ENCODE measurements at regions not wholly inside any gene's neighbourhood (a gene's known extent, or its start where the extent isn't known, plus 50 kb on each side); places are given as distances from the start of the nearest gene placed in this dataset.
"Not testable (repeated sequence)": the region's sequence is repeated elsewhere in the genome, so short reads cannot be mapped to it uniquely, and the experiment has no call there.

DNA sequence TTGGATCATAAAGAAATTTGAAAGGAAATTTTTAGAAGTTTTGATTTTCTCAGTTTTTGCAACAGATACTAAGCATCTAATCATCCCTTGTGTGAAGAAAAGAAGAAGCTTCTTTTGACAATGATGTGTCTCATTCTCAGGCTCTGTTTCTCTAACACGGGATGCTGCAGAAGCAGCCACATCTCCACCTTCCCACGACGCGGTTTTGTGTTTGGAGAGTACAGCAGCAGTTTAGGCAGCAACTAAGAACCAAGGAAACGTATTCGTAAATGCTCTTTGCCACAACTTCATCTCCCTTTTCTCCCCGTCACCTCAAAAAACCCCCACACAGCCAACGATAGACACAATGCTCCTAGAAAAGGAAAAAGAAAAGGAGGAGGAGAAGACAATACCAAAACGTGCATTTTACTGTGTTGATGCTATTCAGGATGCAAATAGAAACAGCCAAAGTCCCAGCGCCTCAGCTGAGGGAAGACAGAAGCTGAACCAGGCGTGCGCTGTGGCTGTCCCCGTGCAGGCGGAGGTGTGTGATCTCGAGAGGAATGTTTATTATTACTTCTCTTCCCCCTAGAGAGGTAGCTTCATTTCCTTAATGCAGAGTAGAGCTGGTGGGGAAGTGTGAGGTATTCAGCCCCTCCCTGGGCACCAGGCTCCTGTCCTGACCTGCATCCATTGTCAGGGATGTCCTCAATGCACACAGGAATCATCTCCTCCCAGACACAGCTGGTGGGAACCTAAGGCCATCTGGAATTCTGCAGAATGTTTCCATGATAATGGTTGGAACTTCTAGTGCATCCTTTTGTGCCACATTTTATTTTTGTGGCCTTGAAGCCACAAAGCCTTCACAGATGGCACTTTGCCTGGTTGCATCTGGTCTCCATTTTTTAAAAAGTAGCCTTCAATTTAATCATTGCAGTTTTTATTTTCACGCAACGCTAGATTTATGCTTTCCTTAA, 174.6 kb upstream of the KLF6 start:
- no peak for DNase-seq (ENCODE audit: low read depth)

DNA sequence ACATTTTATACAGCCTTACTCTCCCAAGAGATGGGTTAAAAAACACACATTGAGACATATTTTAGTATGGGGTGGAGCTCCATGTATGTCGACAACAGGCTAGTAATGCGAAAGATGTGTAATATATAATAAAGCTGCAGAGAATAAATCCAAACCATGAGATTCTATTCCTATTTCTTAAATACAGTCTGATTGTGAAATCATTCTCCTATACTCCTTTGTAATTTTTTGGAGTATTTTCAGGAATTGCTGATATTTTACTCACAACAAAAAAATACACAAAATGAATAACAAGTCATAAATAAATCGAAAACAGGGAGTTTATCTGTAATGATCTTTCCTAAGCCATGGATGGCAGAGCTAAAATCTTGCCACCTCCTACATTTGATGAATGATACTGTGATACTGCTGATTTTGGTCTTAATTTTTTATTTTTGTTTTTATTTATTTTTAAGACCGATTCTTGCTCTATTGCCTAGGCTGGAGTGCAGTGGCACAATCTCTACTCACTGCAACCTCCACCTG, 173.5 kb upstream of the KLF6 start:
- DNase-seq (ENCODE audit: low read depth): no peak

- DNase-seq (ENCODE audit: low read depth): no peak
Measured at GRCh38 chr10:3955955-3956617, 171.1 kb upstream of the KLF6 start.

GRCh38 chr10:3955493-3955892, 170.5 kb upstream of the KLF6 start:
- DNase-seq (ENCODE audit: low read depth): no peak

GRCh38 chr10:3954615-3955014, 169.6 kb upstream of the KLF6 start:
- no peak for DNase-seq (ENCODE audit: low read depth)

- DNase-seq (ENCODE audit: low read depth): not testable (repeated sequence)
Measured at GRCh38 chr10:3954007-3954406, 169.0 kb upstream of the KLF6 start.

- DNase-seq (ENCODE audit: low read depth): no peak
Measured at GRCh38 chr10:3951993-3952392, 167.0 kb upstream of the KLF6 start.

DNA sequence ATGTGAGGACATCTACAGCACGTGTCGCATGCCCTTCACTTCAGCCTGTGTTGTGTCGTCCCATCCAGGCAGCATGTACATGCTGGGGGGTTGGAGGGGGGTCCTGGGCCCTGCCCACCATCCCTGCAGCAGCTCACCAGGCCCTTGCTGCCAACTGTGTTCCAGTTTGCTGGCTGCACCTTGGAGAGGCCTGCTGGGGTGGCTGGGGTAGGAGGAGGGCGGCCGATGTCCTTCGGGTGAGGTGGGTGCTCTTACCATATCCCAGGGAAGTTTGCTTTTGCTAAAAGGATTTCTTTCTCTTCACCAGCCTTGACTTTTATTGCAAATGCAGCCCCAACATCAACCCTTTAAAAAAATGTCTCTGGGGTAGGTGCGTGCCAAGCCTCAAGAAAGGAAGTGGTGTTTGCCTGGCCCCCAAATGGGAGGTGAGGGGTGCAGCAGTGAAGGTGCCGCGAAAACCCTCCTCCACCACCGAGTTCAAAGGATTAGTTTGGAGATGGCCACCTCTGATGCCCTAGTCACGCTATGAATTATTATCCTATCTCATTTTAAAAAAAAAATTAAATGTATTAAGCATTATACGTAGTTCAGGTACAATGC, 165.8 kb upstream of the KLF6 start:
- DNase-seq (ENCODE audit: low read depth): no peak

- DNase-seq (ENCODE audit: low read depth): no peak
Measured at GRCh38 chr10:3949711-3950110, 164.7 kb upstream of the KLF6 start.

DNA sequence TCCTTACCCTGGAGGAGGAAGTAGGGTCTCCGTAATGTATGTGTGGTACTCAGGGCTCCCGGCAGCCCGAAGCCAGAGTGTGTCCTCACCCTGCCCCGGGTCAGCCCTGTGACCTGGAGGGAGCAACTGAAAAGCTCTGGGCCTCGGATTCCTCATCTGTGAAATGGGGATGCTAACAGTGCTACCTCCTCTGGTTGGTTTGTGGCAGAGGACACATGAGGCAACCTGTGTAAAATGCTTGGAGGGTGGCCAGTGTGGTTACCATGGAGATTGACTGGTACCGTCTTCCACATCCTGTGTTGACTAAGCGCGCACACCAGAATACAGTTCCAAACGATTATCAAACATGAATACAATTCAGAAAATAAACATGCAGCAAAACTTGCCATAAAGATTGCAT, 163.8 kb upstream of the KLF6 start:
- peak; percentile 43 for DNase-seq (ENCODE audit: low read depth)

DNA sequence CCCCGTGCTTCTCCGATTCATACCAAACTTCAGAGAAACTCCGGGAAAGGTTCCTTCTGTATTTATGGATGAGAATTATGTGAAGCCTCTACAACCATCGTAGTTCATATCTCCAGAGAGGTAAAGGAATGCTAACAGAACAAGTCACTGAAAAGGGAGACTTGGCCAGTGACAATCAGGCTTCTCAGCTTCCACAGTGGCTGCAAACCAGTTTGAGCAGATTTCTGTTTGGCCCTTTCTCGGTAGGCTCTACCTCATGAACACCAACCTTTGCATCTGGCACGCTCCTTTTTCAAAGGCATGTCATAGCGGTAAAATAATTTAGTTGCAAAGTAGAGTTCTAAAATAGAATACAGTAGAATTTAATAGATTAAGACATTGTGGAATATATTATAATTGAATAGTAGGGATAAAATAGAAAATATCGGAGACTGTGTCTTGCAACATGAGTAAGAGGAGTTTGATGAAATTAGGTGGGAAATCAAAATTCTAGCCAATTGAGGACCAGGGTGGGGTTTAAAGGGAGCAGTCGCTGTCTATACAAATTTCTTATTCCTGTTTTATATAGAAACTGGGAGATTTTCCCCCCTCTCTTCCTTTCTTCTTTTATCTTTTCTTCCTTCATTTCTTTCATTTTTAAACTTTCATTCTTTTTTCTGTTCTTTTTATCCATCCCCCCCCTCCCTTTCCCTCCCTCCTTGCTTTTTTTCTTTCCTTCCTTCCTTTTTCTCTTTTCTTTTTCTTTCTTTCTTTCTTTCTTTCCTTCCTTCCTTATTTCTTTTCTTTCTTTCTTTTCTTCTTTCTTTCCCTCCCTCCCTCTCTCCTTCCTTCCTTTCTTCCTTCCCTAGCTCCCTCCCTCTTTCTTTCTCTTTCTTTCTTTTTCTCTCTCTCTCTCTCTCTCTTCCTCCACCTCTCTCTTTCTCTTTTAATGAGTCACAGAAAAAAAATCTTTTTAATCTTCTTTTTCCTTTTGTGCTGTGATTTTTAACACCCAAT, 161.5 kb upstream of the KLF6 start:
- no peak for DNase-seq (ENCODE audit: low read depth)

DNA sequence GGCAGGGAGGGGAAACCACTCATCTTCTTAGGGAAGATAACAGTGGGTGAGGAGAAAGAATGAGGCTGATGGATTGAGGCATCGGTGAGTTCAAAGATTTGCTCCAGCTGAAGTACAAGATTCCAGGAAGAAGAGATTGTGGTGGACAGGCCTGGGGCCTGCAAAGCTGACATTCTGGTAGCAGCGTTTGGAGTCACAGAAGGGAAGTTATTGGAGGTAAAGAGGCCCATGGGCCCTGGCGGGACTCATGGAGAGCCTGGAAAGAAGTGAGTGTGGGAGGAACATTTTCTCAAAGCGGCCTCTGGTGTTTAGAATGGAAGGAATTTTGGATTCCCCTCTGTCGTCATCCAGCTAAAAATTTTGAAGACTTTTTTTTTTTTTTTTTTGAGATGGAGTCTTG, 160.0 kb upstream of the KLF6 start:
- no peak for DNase-seq (ENCODE audit: low read depth)

DNA sequence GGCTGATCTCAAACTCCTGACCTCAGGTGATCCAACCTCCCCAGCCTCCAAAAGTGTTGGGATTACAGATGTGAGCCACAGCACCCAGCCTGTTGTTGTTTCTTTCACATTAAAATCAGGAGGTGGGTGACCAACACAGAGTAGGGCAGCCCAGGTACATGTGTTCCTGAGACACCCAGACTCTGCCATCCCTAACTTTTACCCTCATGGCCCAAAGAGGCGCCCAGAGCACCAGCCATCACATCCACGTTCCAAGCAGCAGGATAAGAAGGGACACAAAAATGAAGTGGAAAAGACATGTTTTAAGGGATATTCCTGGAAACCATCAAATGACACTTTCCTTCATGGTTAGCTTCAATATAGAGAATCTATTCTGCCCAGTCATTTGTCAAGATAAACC, 159.6 kb upstream of the KLF6 start:
- DNase-seq (ENCODE audit: low read depth): no peak

DNA sequence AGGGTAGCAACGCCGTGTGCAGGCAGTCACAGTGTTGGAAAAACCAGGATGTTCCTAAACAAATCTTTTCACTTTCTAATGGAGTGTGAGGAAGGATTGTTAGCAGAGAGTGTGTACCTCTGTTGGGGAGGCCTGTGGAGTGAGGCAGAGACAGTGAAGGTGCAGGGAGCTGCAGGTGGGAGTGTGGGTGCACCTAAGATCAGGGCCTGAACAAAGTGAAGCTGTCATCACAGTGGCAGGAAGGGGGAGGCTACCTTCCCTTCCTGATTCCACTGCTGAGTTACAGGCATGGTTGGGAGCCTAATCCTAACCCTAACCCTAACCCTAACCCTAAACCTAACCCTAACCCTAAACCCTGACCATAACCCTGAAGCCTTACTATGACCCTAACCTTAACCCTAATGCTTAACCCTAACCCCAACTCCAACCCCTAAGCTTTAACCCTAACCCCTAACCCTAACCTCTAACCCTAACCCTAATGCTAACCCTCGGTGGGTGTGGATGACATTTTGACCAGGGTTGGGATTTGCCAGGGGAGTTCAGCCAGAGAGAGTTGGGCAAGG, 158.8 kb upstream of the KLF6 start:
- no peak for DNase-seq (ENCODE audit: low read depth)

DNA sequence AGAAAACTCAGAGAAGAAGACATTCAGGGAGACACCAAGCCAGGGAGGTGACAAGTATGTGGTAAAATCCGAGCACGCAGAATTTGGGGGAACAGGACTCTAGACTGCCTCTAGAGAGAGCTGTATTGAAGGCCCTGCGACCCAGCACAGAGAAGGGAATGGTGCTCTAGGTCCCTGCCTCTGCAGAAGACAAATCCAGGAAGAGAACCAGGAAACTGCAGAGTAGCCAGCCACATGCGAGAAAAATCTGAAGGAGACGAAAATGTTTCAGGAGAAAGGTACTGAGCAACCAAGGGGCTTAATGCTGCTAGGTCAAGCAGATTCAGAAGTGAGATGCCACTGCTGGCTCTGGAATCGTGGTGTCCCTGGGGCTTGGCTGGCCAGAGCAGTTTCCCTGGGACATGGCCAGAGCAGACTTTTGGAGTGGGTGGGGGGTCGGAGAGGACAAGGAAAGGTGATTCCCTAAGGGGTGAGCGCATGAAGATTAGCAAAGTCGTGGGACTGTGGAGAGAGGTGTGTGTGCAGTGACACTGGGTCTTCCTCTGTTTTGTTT, 158.0 kb upstream of the KLF6 start:
- no peak for DNase-seq (ENCODE audit: low read depth)

GRCh38 chr10:3941676-3942075, 156.7 kb upstream of the KLF6 start:
- no peak for DNase-seq (ENCODE audit: low read depth)

DNA sequence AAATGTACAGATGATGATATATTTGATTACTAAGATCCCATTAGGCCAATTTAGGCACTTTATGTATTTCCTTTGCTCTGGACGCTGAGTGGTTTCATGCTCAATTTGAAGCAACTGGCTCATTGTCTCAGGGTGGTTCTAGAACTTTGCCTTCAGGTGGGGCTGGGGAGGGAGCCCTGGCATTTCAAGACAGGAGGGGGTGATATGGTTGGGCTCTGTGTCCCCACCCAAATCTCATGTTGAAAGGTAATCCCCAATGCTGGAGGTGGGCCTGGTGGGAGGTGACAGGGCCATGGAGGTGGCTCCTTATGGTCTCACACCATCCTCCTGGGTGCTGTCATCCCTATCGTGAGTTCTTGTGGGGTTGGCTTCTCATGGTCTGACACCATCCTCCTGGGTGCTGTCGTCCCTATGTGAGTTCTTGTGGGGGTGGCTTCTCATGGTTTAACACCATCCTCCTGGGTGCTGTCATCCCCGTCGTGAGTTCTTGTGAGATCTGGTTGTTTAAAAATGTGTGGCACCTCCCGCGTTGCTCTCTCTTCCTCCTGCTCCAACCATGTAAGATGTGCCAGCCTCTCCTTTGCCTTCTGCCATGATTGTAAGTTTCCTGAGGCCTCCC, 151.5 kb upstream of the KLF6 start:
- no peak for DNase-seq (ENCODE audit: low read depth)

DNA sequence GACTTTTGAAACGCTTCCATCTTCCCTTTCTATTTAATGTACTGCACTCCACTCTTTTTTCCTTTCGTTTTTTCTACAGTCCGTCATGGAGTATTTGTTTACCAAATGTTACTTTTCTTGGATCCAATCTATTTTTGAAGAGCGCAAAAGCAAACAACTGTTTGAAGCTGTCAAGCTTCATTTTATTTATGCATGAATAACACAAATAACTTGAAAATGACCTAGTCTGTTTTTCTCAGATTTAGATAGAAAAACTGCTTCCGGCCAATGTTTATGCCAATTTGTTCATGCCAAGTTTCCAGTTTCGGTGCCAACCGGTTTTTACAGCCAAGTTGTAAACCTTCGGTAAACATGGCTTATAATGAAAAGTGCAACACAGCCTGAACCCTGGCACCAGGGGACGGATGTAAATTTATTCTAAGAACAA, 150.9 kb upstream of the KLF6 start:
- no peak for DNase-seq (ENCODE audit: low read depth)

- peak; percentile 69 for DNase-seq (ENCODE audit: low read depth)
Measured at GRCh38 chr10:3935141-3935540, 150.1 kb upstream of the KLF6 start.

GRCh38 chr10:3933733-3934132, 148.7 kb upstream of the KLF6 start:
- no peak for DNase-seq (ENCODE audit: low read depth)

All from activated T-cell treated with anti-CD3 and anti-CD28 coated beads for 48 hours (primary cell).